Fibroblast of lung (primary cell): ENCODE measurements at regions not wholly inside any gene's neighbourhood (a gene's known extent, or its start where the extent isn't known, plus 50 kb on each side); places are given as distances from the start of the nearest gene placed in this dataset.

Experiments used
- DNase-seq, 2 donors: peaks; one replicate each; pipeline versions ENCODE4 v3.0.0 to v3.0.0-alpha.2; 2010; ENCODE audit warnings: low read depth in 2 of 2
- H2AFZ ChIP-seq: 2 replicates; pipeline ENCODE4 v1.5.1; 2012; ENCODE audit warnings: low read length, control low read depth, inconsistent platforms
- H3K27ac ChIP-seq: 2 replicates; pipeline ENCODE4 v1.5.1; 2011; ENCODE audit warnings: low read length, control low read depth; ENCODE audit not compliant: insufficient read depth
- H3K27me3 ChIP-seq: 2 replicates; pipeline ENCODE4 v1.5.1; 2011; ENCODE audit warnings: mild to moderate bottlenecking, low read length; ENCODE audit not compliant: control insufficient read depth, insufficient read depth
- H3K36me3 ChIP-seq: 2 replicates; pipeline ENCODE4 v1.5.1; 2011; ENCODE audit warnings: low read length; ENCODE audit not compliant: control insufficient read depth, insufficient read depth
- H3K4me1 ChIP-seq: 2 replicates; pipeline ENCODE4 v1.5.1; 2011; ENCODE audit warnings: low read length; ENCODE audit not compliant: control insufficient read depth, insufficient read depth; ENCODE audit errors: extremely low read depth
- H3K4me2 ChIP-seq: 2 replicates; pipeline ENCODE4 v1.5.1; 2011; ENCODE audit warnings: low read length, control low read depth; ENCODE audit not compliant: insufficient read depth; ENCODE audit errors: extremely low read depth
- H3K4me3 ChIP-seq, 4 experiments: fragments of 200-600 bp in 1 of 4; sonication (generic) in 1 of 4; replicated peaks in 1 of 4; 2 replicates each; pipeline ENCODE4 v1.5.1; 2011 to 2016; ENCODE audit warnings: low read length in 4 of 4, low read depth in 3 of 4, mild to moderate bottlenecking in 3 of 4, control low read depth in 2 of 4, inconsistent platforms in 1 of 4, mixed read lengths in 1 of 4; ENCODE audit not compliant: insufficient read depth in 1 of 4; ENCODE audit errors: control extremely low read depth in 1 of 4
- H3K79me2 ChIP-seq: 2 replicates; pipeline ENCODE4 v1.5.1; 2012; ENCODE audit warnings: mild to moderate bottlenecking, low read length, inconsistent platforms; ENCODE audit not compliant: control insufficient read depth, insufficient read depth
- H3K9ac ChIP-seq: 2 replicates; pipeline ENCODE4 v1.5.1; 2011; ENCODE audit warnings: mild to moderate bottlenecking, low read length, control low read depth; ENCODE audit not compliant: insufficient read depth
- H3K9me3 ChIP-seq: 2 replicates; pipeline ENCODE4 v1.5.1; 2012; ENCODE audit warnings: low read depth, low read length; ENCODE audit not compliant: control insufficient read depth, insufficient read depth
- H4K20me1 ChIP-seq: 2 replicates; pipeline ENCODE4 v1.5.1; 2011; ENCODE audit warnings: low read length; ENCODE audit not compliant: control insufficient read depth, insufficient read depth; ENCODE audit errors: extremely low read depth
- EZH2 ChIP-seq: IDR thresholded peaks from 2 replicates; pipeline ENCODE4 v1.5.1; 2012; ENCODE audit warnings: low read length, control low read depth, mild to moderate bottlenecking; ENCODE audit errors: missing control alignments
- TF ChIP-seq, protein P1 (sequence below), 2 donors: IDR thresholded peaks in 1 of 2; conservative IDR thresholded peaks in 1 of 2; 1 replicate in 1 of 2; 2 replicates in 1 of 2; pipeline ENCODE4 v1.5.1; 2011 to 2012; ENCODE audit warnings: low read length in 2 of 2, control low read depth in 1 of 2, inconsistent platforms in 1 of 2, low read depth in 1 of 2, mild to moderate bottlenecking in 1 of 2

GRCh38 chr21:23020969-23021368 lies 2022.8 kb downstream of the NCAM2 start:
- Histone ChIP-seq H3K9ac (no peak overlapping the region), H3K79me2 (no peaks in the 10 kb centered on the region), H3K4me2 (no peak overlapping the region), H2AFZ (no peak overlapping the region), H3K4me1 (no peaks in the 10 kb centered on the region), H4K20me1 (no peaks in the 10 kb centered on the region), H3K27me3 (no peaks in the 10 kb centered on the region), H3K27ac (no peak overlapping the region), H3K9me3 (no peaks in the 10 kb centered on the region), H3K36me3 (no peaks in the 10 kb centered on the region), H3K4me3 (no peak overlapping the region)
- TF ChIP-seq, protein P1, sequence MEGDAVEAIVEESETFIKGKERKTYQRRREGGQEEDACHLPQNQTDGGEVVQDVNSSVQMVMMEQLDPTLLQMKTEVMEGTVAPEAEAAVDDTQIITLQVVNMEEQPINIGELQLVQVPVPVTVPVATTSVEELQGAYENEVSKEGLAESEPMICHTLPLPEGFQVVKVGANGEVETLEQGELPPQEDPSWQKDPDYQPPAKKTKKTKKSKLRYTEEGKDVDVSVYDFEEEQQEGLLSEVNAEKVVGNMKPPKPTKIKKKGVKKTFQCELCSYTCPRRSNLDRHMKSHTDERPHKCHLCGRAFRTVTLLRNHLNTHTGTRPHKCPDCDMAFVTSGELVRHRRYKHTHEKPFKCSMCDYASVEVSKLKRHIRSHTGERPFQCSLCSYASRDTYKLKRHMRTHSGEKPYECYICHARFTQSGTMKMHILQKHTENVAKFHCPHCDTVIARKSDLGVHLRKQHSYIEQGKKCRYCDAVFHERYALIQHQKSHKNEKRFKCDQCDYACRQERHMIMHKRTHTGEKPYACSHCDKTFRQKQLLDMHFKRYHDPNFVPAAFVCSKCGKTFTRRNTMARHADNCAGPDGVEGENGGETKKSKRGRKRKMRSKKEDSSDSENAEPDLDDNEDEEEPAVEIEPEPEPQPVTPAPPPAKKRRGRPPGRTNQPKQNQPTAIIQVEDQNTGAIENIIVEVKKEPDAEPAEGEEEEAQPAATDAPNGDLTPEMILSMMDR (conservative IDR thresholded peaks at IDR 0.05 in 1 of 2, IDR thresholded peaks at IDR 0.05 in 1 of 2; ENCODE audit: low read depth in 1 of 2, low read length in 2 of 2), result no peak
- TF ChIP-seq EZH2, result no peak
- no peak for DNase-seq

GRCh38 chr21:23021481-23021880 lies 2023.3 kb downstream of the NCAM2 start:
- H3K4me2 ChIP-seq, result no peak overlapping the region
- no peak overlapping the region for H2AFZ ChIP-seq
- H3K27me3 ChIP-seq, result no peaks in the 10 kb centered on the region
- no peaks in the 10 kb centered on the region for H3K36me3 ChIP-seq
- no peaks in the 10 kb centered on the region for H3K4me1 ChIP-seq
- H3K27ac ChIP-seq, result no peak overlapping the region
- H3K4me3 ChIP-seq, result no peak overlapping the region
- TF ChIP-seq, protein P1 (conservative IDR thresholded peaks at IDR 0.05 in 1 of 2, IDR thresholded peaks at IDR 0.05 in 1 of 2; ENCODE audit: low read depth in 1 of 2, low read length in 2 of 2), result no peak
- TF ChIP-seq EZH2, result no peak
- no peak overlapping the region for H3K9ac ChIP-seq
- no peaks in the 10 kb centered on the region for H3K9me3 ChIP-seq
- H4K20me1 ChIP-seq, result no peaks in the 10 kb centered on the region
- no peaks in the 10 kb centered on the region for H3K79me2 ChIP-seq
- no peak for DNase-seq

- Histone ChIP-seq H3K4me1 (no peaks in the 10 kb centered on the region), H3K27ac (no peak overlapping the region), H3K4me3 (no peak overlapping the region), H3K9me3 (no peaks in the 10 kb centered on the region), H3K9ac (no peak overlapping the region), H3K4me2 (no peak overlapping the region), H4K20me1 (no peaks in the 10 kb centered on the region), H2AFZ (no peak overlapping the region), H3K79me2 (no peaks in the 10 kb centered on the region), H3K36me3 (no peaks in the 10 kb centered on the region), H3K27me3 (no peaks in the 10 kb centered on the region)
- no peak for DNase-seq
- TF ChIP-seq EZH2, result no peak
- TF ChIP-seq, protein P1 (conservative IDR thresholded peaks at IDR 0.05 in 1 of 2, IDR thresholded peaks at IDR 0.05 in 1 of 2; ENCODE audit: low read depth in 1 of 2, low read length in 2 of 2), result no peak
These were observed 2028.7 kb downstream of the NCAM2 start for GRCh38 chr21:23026878-23027277.
